ENCODE measurements at regions not wholly inside any gene's neighbourhood (a gene's known extent, or its start where the extent isn't known, plus 50 kb on each side); places are given as distances from the start of the nearest gene placed in this dataset.

DNA sequence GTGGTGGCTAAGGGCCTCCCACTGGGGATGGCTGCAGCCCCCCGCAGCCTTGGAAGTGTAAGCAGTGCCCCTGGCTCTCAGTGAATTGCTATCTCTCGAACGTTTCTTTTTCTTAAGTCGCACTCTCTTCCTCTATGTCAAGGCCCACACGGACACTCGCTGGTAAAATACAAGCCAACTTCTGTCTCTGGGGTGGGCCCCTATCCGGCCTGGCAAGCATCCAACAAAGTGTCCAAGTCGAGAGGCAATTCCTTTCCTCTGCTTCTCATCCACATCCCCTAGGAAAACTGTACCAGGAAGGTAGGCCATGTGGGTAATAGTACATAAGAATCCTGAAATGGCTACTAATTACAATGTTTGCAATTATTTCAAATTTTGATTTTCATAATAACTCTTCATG is 194.9 kb upstream of the MGMT start:
- intact Hi-C loops (cut with DNase I), result no loop called here

DNA sequence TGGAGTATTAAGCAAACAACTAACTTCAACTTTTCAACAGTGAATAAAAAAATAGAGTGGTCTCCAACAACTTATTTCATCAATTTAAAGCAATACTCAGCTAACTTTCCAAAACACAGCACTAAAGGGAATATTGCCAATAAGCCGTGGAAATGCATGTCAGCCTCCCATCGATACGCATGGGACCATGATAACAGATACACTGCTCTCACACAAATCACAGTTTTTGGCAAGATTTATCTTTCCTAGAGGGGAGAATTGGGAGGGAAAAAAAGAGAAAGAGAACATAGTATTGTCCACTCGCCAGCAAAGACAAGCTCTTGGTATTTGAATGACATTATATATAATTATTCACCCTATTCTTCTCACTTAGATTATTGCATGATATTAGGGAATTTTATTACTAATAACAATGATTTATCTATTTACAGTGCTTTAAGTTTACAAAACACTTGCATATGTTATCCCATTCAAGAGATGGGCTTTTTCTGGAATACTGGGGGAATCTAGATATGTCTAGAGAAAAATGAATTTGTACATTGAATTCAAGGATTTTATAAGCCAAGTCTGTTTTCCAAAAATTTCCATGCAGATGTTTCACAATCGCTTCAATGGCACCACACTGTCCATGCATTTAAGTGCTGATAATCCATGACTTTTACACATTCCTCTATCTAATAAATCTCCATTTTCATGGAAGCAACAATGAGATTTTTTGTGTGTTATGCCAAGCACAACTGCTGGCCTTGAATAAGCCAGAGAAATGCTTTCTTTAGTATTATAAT is 194.0 kb upstream of the MGMT start:
- 85 to 91% methylated on average over 5 of the region's 5 CpGs for WGBS, 2 donors
- Histone ChIP-seq H3K4me3 (no peak overlapping the region), H3K27ac (no peak overlapping the region), H3K4me1 (no peaks in the 10 kb centered on the region), H3K9me3 (no peaks in the 10 kb centered on the region), H3K36me3 (no peaks in the 10 kb centered on the region), H3K27me3 (no peaks in the 10 kb centered on the region)
- TF ChIP-seq POLR2AphosphoS5 (IDR thresholded peaks at IDR 0.05) (no peak), EP300 (IDR thresholded peaks at IDR 0.05) (no peak), POLR2A (IDR thresholded peaks at IDR 0.05) (no peak)
- TF ChIP-seq, protein P1, sequence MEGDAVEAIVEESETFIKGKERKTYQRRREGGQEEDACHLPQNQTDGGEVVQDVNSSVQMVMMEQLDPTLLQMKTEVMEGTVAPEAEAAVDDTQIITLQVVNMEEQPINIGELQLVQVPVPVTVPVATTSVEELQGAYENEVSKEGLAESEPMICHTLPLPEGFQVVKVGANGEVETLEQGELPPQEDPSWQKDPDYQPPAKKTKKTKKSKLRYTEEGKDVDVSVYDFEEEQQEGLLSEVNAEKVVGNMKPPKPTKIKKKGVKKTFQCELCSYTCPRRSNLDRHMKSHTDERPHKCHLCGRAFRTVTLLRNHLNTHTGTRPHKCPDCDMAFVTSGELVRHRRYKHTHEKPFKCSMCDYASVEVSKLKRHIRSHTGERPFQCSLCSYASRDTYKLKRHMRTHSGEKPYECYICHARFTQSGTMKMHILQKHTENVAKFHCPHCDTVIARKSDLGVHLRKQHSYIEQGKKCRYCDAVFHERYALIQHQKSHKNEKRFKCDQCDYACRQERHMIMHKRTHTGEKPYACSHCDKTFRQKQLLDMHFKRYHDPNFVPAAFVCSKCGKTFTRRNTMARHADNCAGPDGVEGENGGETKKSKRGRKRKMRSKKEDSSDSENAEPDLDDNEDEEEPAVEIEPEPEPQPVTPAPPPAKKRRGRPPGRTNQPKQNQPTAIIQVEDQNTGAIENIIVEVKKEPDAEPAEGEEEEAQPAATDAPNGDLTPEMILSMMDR (IDR thresholded peaks at IDR 0.05), result no peak
- DNase-seq, result no peak
- intact Hi-C loops (cut with DNase I), result no loop called here

More for the DNA sequence above, 194.9 kb upstream of the MGMT start:
- Histone ChIP-seq H3K4me3 (no peak overlapping the region), H3K27ac (no peak overlapping the region), H3K27me3 (no peaks in the 10 kb centered on the region), H3K9me3 (no peaks in the 10 kb centered on the region), H3K4me1 (no peaks in the 10 kb centered on the region), H3K36me3 (no peaks in the 10 kb centered on the region)
- no peak for DNase-seq
- TF ChIP-seq POLR2AphosphoS5 (IDR thresholded peaks at IDR 0.05) (no peak), POLR2A (IDR thresholded peaks at IDR 0.05) (no peak), EP300 (IDR thresholded peaks at IDR 0.05) (no peak)
- TF ChIP-seq, protein P1 (IDR thresholded peaks at IDR 0.05), result no peak
- 67 to 78% methylated on average over 8 of the region's 8 CpGs for WGBS, 2 donors

DNA sequence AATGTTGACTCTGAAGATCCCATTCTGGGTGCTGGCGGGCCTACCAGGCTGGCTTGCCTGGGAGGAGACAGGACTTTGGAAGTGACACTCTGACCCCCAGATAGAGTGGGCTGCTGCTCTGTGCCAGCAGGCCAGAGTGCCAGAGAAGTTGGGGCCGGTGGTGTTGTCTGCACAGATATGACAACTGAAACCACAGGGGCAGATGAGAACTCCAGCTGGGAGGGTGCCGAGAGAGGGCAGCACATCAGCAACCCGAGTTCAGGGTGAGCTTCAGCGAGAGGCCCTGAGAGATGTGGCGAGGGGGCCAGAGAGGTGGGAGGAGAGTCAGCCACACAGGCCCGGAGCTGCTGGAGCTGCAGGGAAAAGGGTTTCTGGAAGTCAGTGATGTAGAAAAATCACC is 193.2 kb upstream of the MGMT start:
- intact Hi-C loops (cut with DNase I), result no loop called here
- Histone ChIP-seq H3K4me1 (no peaks in the 10 kb centered on the region), H3K36me3 (no peaks in the 10 kb centered on the region), H3K4me3 (no peak overlapping the region), H3K27ac (no peak overlapping the region), H3K9me3 (no peaks in the 10 kb centered on the region), H3K27me3 (no peaks in the 10 kb centered on the region)
- TF ChIP-seq EP300 (IDR thresholded peaks at IDR 0.05) (no peak), POLR2A (IDR thresholded peaks at IDR 0.05) (no peak), POLR2AphosphoS5 (IDR thresholded peaks at IDR 0.05) (no peak)
- TF ChIP-seq, protein P1 (IDR thresholded peaks at IDR 0.05), result no peak
- 69 to 81% methylated on average over 7 of the region's 7 CpGs for WGBS, 2 donors
- no peak for DNase-seq

DNA sequence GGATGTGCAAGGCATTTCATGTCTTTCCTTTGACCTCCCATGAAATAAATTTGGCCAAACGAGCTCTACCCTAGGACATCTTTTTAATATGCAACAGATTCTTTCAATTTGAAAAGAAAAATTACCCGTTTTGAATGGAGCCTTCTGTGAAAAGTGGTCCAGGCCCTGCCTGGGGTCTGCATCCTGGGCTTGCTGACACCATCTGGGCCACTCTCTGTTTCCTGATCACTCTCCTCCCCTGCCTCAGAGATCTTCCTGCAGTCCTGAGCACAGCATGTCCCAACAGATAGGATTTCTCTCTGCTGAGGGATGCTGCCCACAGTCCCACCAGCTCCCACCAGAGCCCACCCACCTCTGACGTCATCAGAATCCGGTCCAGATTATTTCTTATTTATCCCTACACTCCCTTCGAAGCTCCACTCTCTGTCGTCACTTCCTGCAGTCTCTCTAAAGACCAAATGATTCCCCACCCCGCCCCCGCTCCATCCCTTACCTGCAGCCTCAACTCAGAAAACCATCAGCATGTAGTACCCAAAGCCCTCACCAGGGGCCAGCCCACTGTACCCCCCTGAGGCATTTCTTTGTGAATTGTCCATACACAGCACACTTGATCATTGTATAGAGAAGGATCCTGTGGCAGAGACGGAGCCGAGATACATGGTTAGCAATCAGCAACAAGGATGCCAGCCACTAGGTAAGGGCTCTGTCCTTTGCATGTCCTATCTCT is 192.1 kb upstream of the MGMT start:
- H3K36me3 ChIP-seq, result no peaks in the 10 kb centered on the region
- H3K9me3 ChIP-seq, result no peaks in the 10 kb centered on the region
- H3K27me3 ChIP-seq, result no peaks in the 10 kb centered on the region
- intact Hi-C loops (cut with DNase I), result no loop called here
- WGBS, 2 donors, result 71 to 85% methylated on average over 10 of the region's 10 CpGs
- TF ChIP-seq EP300 (IDR thresholded peaks at IDR 0.05) (no peak), POLR2A (IDR thresholded peaks at IDR 0.05) (no peak), POLR2AphosphoS5 (IDR thresholded peaks at IDR 0.05) (no peak)
- TF ChIP-seq, protein P1 (IDR thresholded peaks at IDR 0.05), result no peak
- H3K4me3 ChIP-seq, result no peak overlapping the region
- H3K27ac ChIP-seq, result no peak overlapping the region
- H3K4me1 ChIP-seq, result no peaks in the 10 kb centered on the region
- no peak for DNase-seq

Measured in sigmoid colon (tissue), 6 donors.